DND-41 (cell line): ENCODE measurements at regions not wholly inside any gene's neighbourhood (a gene's known extent, or its start where the extent isn't known, plus 50 kb on each side); places are given as distances from the start of the nearest gene placed in this dataset.
"Not testable (repeated sequence)": the region's sequence is repeated elsewhere in the genome, so short reads cannot be mapped to it uniquely, and the experiment has no call there.

Experiments used
- ATAC-seq: fragments of 200-7000 bp; cut with Tn5 transposase; 3 replicates; pipeline ENCODE4 v1.9.1; 2021; ENCODE audit warnings: low read depth; ENCODE audit not compliant: insufficient read depth
- DNase-seq: peaks from one replicate; pipeline ENCODE4 v3.0.0-alpha.2; 2020
- H2AFZ ChIP-seq: 2 replicates; pipeline ENCODE4 v1.6.0; 2012; ENCODE audit warnings: low read depth, low read length
- H3K27ac ChIP-seq: 2 replicates; pipeline ENCODE4 v1.5.1; 2012; ENCODE audit warnings: low read length, inconsistent platforms
- H3K27me3 ChIP-seq: fragments of 200-600 bp; sonication (generic); 2 replicates; pipeline ENCODE4 v1.6.0; 2012; ENCODE audit warnings: low read length, mild to moderate bottlenecking, inconsistent platforms; ENCODE audit not compliant: insufficient read depth, poor library complexity
- H3K36me3 ChIP-seq: 2 replicates; pipeline ENCODE4 v1.5.1; 2012; ENCODE audit warnings: low read length, inconsistent platforms; ENCODE audit not compliant: insufficient read depth
- H3K4me1 ChIP-seq: 2 replicates; pipeline ENCODE4 v1.5.1; 2012; ENCODE audit warnings: mild to moderate bottlenecking, low read length; ENCODE audit not compliant: insufficient read depth
- H3K4me2 ChIP-seq: 2 replicates; pipeline ENCODE4 v1.6.0; 2012; ENCODE audit warnings: mild to moderate bottlenecking, moderate library complexity, low read length, inconsistent platforms; ENCODE audit not compliant: insufficient read depth
- H3K4me3 ChIP-seq, 2 experiments: fragments of 200-600 bp in 1 of 2; shearing (Covaris generic) in 1 of 2; 2 replicates each; pipeline ENCODE4 v1.5.1; 2012 to 2016; ENCODE audit warnings: inconsistent platforms in 2 of 2, low read length in 2 of 2, mild to moderate bottlenecking in 2 of 2, low read depth in 1 of 2, moderate library complexity in 1 of 2
- H3K79me2 ChIP-seq: 2 replicates; pipeline ENCODE4 v1.6.0; 2012; ENCODE audit warnings: low read length, inconsistent platforms; ENCODE audit not compliant: insufficient read depth
- H3K9ac ChIP-seq: 2 replicates; pipeline ENCODE4 v1.6.0; 2012; ENCODE audit warnings: low read depth, mild to moderate bottlenecking, inconsistent platforms, low read length, moderate library complexity
- H3K9me3 ChIP-seq: 2 replicates; pipeline ENCODE4 v1.5.1; 2012; ENCODE audit warnings: low read length, moderate library complexity, mild to moderate bottlenecking, inconsistent platforms; ENCODE audit not compliant: insufficient read depth, severe bottlenecking
- H4K20me1 ChIP-seq: 2 replicates; pipeline ENCODE4 v1.6.0; 2012; ENCODE audit warnings: low read length; ENCODE audit not compliant: insufficient read depth

DNA sequence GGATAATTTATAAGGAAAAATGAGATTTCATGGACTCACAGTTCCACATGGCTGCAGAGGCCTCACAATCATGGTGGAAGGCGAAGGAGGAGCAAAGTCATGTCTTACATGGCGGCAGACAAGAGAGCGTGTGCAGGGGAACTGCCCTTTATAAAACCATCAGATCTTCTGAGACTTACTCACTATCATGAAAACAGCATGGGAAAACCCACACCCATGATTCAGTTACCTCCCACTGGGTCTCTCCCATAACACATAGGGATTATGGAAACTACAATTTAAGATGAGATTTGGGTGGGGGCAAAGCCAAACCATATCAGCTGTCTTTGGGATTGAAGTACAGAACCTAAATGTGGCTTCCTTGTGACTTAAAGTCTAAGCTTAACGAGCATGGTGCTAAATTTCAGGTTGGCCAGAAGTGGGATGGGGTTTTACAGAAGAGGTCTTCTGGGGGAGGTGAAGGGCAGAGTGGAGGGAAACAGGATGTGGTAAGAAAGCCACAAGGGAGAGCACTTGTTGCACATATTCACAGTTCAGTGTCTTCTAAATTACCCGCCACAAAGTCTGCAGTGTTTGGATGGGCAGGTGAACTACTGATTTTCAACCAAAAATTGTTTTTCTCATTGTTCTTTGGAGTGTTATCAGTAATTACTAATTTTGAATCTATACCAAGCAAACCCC, 49.7 kb upstream of the ARL17B start:
- not testable (repeated sequence) for H3K9ac ChIP-seq, H2AFZ ChIP-seq, DNase-seq, H3K4me3 ChIP-seq, H3K9me3 ChIP-seq, H3K79me2 ChIP-seq, H3K4me2 ChIP-seq, H3K4me1 ChIP-seq, H3K27me3 ChIP-seq, H3K36me3 ChIP-seq, H3K27ac ChIP-seq, H4K20me1 ChIP-seq
- ATAC-seq: peak; percentile 99
